ENCODE measurements at regions not wholly inside any gene's neighbourhood (a gene's known extent, or its start where the extent isn't known, plus 50 kb on each side); places are given as distances from the start of the nearest gene placed in this dataset.
"Not testable (repeated sequence)": the region's sequence is repeated elsewhere in the genome, so short reads cannot be mapped to it uniquely, and the experiment has no call there.

- not testable (repeated sequence) for TF ChIP-seq KIAA2018 (CRISPR knock-in tag; IDR thresholded peaks at IDR 0.05; ENCODE audit: borderline replicate concordance); TAF1 (CRISPR knock-in tag; IDR thresholded peaks at IDR 0.05); ZFP90 (CRISPR knock-in tag; IDR thresholded peaks at IDR 0.05; ENCODE audit: borderline replicate concordance); MAX (IDR thresholded peaks at IDR 0.05); IRF2 (CRISPR knock-in tag; IDR thresholded peaks at IDR 0.05); ZNF354B (CRISPR knock-in tag; IDR thresholded peaks at IDR 0.05); RAD21 (CRISPR knock-in tag; IDR thresholded peaks at IDR 0.05); TAF15 (IDR thresholded peaks at IDR 0.05; ENCODE audit: low read depth, low read length, poor library complexity, severe bottlenecking); JUNB (CRISPR knock-in tag; IDR thresholded peaks at IDR 0.05; ENCODE audit: borderline replicate concordance); ETV6 (CRISPR knock-in tag; conservative IDR thresholded peaks at IDR 0.05); EZH2 (conservative IDR thresholded peaks at IDR 0.05; ENCODE audit: low read depth, low read length)
- TF ChIP-seq, protein P1, sequence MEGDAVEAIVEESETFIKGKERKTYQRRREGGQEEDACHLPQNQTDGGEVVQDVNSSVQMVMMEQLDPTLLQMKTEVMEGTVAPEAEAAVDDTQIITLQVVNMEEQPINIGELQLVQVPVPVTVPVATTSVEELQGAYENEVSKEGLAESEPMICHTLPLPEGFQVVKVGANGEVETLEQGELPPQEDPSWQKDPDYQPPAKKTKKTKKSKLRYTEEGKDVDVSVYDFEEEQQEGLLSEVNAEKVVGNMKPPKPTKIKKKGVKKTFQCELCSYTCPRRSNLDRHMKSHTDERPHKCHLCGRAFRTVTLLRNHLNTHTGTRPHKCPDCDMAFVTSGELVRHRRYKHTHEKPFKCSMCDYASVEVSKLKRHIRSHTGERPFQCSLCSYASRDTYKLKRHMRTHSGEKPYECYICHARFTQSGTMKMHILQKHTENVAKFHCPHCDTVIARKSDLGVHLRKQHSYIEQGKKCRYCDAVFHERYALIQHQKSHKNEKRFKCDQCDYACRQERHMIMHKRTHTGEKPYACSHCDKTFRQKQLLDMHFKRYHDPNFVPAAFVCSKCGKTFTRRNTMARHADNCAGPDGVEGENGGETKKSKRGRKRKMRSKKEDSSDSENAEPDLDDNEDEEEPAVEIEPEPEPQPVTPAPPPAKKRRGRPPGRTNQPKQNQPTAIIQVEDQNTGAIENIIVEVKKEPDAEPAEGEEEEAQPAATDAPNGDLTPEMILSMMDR (CRISPR knock-in tag; IDR thresholded peaks at IDR 0.05): not testable (repeated sequence)
Measured at GRCh38 chr6:144532238-144532637, 247.1 kb downstream of the UTRN start.

All from HepG2 (cell line).